ENCODE measurements at regions not wholly inside any gene's neighbourhood (a gene's known extent, or its start where the extent isn't known, plus 50 kb on each side); places are given as distances from the start of the nearest gene placed in this dataset.

DNA sequence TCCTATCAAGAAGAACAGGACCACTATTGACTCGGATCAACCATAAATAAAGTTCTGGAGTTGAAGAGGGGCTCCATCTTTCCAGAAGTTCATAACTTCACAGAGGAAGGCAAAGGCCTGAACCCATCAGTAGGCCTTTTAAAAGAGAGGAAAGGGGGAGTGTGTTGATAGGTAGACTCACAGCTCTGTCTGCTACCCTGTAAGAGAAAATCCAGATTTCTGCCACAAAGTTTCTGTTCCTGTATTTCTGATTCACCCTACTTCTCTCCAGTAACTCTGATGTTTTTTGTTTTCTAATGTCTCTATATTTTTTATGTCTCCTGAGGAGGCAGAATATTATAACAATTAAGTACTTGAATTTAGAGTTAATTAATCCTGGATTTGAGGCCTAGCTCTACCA, 564.0 kb downstream of the TNS1 start:
- H3K4me3 ChIP-seq (replicated peaks in 1 of 3; ENCODE audit: insufficient read depth in 1 of 3, low read depth in 2 of 3, low read length in 3 of 3) = no peak overlapping the region
- 0 out of 5 replicates have a peak, but pooled peaks cover 0 to 2% of the 10 kb centered on the region in 2 experiments for H3K27me3 ChIP-seq (ENCODE audit: control insufficient read depth in 1 of 2, insufficient read depth in 2 of 2, low read length in 2 of 2)
- H3K27ac ChIP-seq (ENCODE audit: extremely low read length, insufficient read depth, low read length) = no peak overlapping the region
- peaks cover 6% of the 10 kb centered on the region for H3K4me1 ChIP-seq (ENCODE audit: insufficient read depth, low read length)
- H3K4me2 ChIP-seq (ENCODE audit: low read depth, low read length) = no peak overlapping the region
- TF ChIP-seq ZSCAN21 (CRISPR knock-in tag; IDR thresholded peaks at IDR 0.05; ENCODE audit: borderline replicate concordance) (no peak), ZNF598 (CRISPR knock-in tag; IDR thresholded peaks at IDR 0.05; ENCODE audit: borderline replicate concordance) (no peak)
- H3K79me2 ChIP-seq (ENCODE audit: insufficient read depth, low read length) = no peaks in the 10 kb centered on the region
- no peak overlapping the region for H3K9ac ChIP-seq (ENCODE audit: insufficient read depth, low read depth, low read length)
- DNase-seq (ENCODE audit: low spot score) (no peak), ATAC-seq (no peak), FAIRE-seq (no peak)
- intact Hi-C loops (cut with micrococcal nuclease; ENCODE audit: unreplicated experiment) = no loop called here
- in situ Hi-C loops (cut with HindIII; ENCODE audit: extremely low pct_ligation_motif_present, low pct_unique_long_range_greater_than_20kb) = no loop called here
- WGBS (ENCODE audit: low lambda C conversion rate) = 9% methylated on average over 1 of the region's 1 CpG
- no TSS peak for BruUV-seq (replicated peaks)
- H2AFZ ChIP-seq (ENCODE audit: low read length) = no peak overlapping the region
- no peaks in the 10 kb centered on the region for H4K20me1 ChIP-seq (ENCODE audit: insufficient read depth, low read length)
- H3K9me3 ChIP-seq (ENCODE audit: low read length) = no peaks in the 10 kb centered on the region
- CTCF ChIA-PET (ENCODE audit: low intra/inter-chr PET ratio, low total read pairs) = no interaction called here
- no peaks in the 10 kb centered on the region for H3K36me3 ChIP-seq (replicated peaks in 1 of 2; ENCODE audit: control insufficient read depth in 1 of 2, insufficient read depth in 2 of 2, low read length in 2 of 2)
- POLR2A ChIA-PET = no interaction called here

DNA sequence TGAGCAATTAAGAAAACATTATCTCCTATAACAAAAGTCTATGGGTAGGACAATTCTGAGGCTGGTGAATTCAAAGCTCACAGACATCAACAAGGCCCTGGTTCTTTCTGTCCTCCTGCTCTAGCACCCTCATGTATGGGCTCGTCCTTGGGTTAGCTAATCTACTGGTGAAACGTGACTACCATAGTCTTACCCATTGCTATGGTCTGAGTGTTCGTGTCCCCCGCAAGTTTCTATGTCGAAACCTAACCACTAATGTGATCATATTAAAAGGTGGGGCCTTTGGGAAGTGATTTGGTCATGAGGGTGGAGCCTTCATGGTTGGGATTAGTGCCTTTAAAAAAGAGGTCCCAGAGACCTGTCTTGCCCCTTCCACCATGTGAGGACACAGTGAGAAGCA, 564.7 kb downstream of the TNS1 start:
- H3K27me3 ChIP-seq (ENCODE audit: control insufficient read depth in 1 of 2, insufficient read depth in 2 of 2, low read length in 2 of 2) = 0 out of 5 replicates have a peak, but pooled peaks cover 0 to 2% of the 10 kb centered on the region in 2 experiments
- H3K4me1 ChIP-seq (ENCODE audit: insufficient read depth, low read length) = peaks cover 6% of the 10 kb centered on the region
- H3K27ac ChIP-seq (ENCODE audit: extremely low read length, insufficient read depth, low read length) = no peak overlapping the region
- in situ Hi-C loops (cut with HindIII; ENCODE audit: extremely low pct_ligation_motif_present, low pct_unique_long_range_greater_than_20kb) = no loop called here
- FAIRE-seq (no peak), ATAC-seq (no peak), DNase-seq (ENCODE audit: low spot score) (no peak)
- H3K79me2 ChIP-seq (ENCODE audit: insufficient read depth, low read length) = no peaks in the 10 kb centered on the region
- no peak overlapping the region for H3K9ac ChIP-seq (ENCODE audit: insufficient read depth, low read depth, low read length)
- H2AFZ ChIP-seq (ENCODE audit: low read length) = no peak overlapping the region
- no peaks in the 10 kb centered on the region for H3K9me3 ChIP-seq (ENCODE audit: low read length)
- intact Hi-C loops (cut with micrococcal nuclease; ENCODE audit: unreplicated experiment) = no loop called here
- no TSS peak for BruUV-seq (replicated peaks)
- H3K4me2 ChIP-seq (ENCODE audit: low read depth, low read length) = no peak overlapping the region
- H4K20me1 ChIP-seq (ENCODE audit: insufficient read depth, low read length) = no peaks in the 10 kb centered on the region
- ChIA-PET CTCF (ENCODE audit: low intra/inter-chr PET ratio, low total read pairs) (no interaction called here), POLR2A (no interaction called here)
- TF ChIP-seq, protein P1, sequence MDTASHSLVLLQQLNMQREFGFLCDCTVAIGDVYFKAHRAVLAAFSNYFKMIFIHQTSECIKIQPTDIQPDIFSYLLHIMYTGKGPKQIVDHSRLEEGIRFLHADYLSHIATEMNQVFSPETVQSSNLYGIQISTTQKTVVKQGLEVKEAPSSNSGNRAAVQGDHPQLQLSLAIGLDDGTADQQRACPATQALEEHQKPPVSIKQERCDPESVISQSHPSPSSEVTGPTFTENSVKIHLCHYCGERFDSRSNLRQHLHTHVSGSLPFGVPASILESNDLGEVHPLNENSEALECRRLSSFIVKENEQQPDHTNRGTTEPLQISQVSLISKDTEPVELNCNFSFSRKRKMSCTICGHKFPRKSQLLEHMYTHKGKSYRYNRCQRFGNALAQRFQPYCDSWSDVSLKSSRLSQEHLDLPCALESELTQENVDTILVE (CRISPR knock-in tag; IDR thresholded peaks at IDR 0.05) = no peak
- no peak for TF ChIP-seq HNRNPUL1 (IDR thresholded peaks at IDR 0.05; ENCODE audit: low read depth, low read length)
- TF ChIP-seq NAIF1 (CRISPR knock-in tag; IDR thresholded peaks at IDR 0.05; ENCODE audit: borderline replicate concordance) = no peak
- no peak for TF ChIP-seq NCOA5 (CRISPR knock-in tag; IDR thresholded peaks at IDR 0.05)
- TF ChIP-seq ZNF343 (CRISPR knock-in tag; IDR thresholded peaks at IDR 0.05) = no peak
- TF ChIP-seq RBM39 (IDR thresholded peaks at IDR 0.05; ENCODE audit: low read depth, low read length, poor library complexity, severe bottlenecking) = no peak
- no peak for TF ChIP-seq SNRNP70 (IDR thresholded peaks at IDR 0.05; ENCODE audit: low read depth, low read length)
- TF ChIP-seq, protein P2, sequence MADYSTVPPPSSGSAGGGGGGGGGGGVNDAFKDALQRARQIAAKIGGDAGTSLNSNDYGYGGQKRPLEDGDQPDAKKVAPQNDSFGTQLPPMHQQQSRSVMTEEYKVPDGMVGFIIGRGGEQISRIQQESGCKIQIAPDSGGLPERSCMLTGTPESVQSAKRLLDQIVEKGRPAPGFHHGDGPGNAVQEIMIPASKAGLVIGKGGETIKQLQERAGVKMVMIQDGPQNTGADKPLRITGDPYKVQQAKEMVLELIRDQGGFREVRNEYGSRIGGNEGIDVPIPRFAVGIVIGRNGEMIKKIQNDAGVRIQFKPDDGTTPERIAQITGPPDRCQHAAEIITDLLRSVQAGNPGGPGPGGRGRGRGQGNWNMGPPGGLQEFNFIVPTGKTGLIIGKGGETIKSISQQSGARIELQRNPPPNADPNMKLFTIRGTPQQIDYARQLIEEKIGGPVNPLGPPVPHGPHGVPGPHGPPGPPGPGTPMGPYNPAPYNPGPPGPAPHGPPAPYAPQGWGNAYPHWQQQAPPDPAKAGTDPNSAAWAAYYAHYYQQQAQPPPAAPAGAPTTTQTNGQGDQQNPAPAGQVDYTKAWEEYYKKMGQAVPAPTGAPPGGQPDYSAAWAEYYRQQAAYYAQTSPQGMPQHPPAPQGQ (CRISPR knock-in tag; IDR thresholded peaks at IDR 0.05; ENCODE audit: borderline replicate concordance) = no peak
- TF ChIP-seq NPAS2 (CRISPR knock-in tag; IDR thresholded peaks at IDR 0.05; ENCODE audit: borderline replicate concordance) = no peak
- TF ChIP-seq SNAI1 (CRISPR knock-in tag; IDR thresholded peaks at IDR 0.05; ENCODE audit: borderline replicate concordance) = no peak
- TF ChIP-seq ZNF24 (IDR thresholded peaks at IDR 0.05) = no peak
- TF ChIP-seq, protein P3, sequence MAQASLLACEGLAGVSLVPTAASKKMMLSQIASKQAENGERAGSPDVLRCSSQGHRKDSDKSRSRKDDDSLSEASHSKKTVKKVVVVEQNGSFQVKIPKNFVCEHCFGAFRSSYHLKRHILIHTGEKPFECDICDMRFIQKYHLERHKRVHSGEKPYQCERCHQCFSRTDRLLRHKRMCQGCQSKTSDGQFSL (CRISPR knock-in tag; IDR thresholded peaks at IDR 0.05) = no peak
- no peak for TF ChIP-seq ZNF749 (CRISPR knock-in tag; IDR thresholded peaks at IDR 0.05; ENCODE audit: borderline replicate concordance)
- no peak overlapping the region for H3K4me3 ChIP-seq (replicated peaks in 1 of 3; ENCODE audit: insufficient read depth in 1 of 3, low read depth in 2 of 3, low read length in 3 of 3)
- H3K36me3 ChIP-seq (replicated peaks in 1 of 2; ENCODE audit: control insufficient read depth in 1 of 2, insufficient read depth in 2 of 2, low read length in 2 of 2) = no peaks in the 10 kb centered on the region
- WGBS (ENCODE audit: low lambda C conversion rate) = 62% methylated on average over 5 of the region's 5 CpGs
